Stimulated activated CD4-positive, alpha-beta T cell treated with anti-CD3 and anti-CD28 coated beads, Interleukin-1b, Interleukin-23, amount 100 ng/mL, for 48 hours (primary cell): ENCODE measurements at regions not wholly inside any gene's neighbourhood (a gene's known extent, or its start where the extent isn't known, plus 50 kb on each side); places are given as distances from the start of the nearest gene placed in this dataset.

Experiments
- DNase-seq: peaks from one replicate; pipeline ENCODE4 v3.0.0-alpha.2; 2020

DNA sequence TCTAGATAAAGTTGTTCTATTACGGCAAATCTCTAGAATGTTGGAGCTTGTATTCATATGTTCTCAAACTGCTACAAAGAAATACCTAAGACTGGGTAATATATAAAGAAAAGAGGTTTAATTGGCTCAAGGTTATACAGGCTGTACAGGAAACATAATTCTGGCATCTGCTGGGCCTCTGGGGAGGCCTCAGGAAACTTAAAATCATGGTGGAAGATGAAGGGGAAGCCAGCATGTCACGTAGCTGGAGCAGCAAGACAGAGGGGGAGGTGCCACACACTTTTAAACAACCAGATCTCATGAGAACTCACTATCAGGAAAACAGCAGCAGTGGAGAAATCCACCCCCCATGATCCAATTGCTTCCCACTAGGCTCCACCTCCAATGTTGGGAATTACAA is 390.4 kb upstream of the ADGRL4 start:
- DNase-seq = no peak

DNA sequence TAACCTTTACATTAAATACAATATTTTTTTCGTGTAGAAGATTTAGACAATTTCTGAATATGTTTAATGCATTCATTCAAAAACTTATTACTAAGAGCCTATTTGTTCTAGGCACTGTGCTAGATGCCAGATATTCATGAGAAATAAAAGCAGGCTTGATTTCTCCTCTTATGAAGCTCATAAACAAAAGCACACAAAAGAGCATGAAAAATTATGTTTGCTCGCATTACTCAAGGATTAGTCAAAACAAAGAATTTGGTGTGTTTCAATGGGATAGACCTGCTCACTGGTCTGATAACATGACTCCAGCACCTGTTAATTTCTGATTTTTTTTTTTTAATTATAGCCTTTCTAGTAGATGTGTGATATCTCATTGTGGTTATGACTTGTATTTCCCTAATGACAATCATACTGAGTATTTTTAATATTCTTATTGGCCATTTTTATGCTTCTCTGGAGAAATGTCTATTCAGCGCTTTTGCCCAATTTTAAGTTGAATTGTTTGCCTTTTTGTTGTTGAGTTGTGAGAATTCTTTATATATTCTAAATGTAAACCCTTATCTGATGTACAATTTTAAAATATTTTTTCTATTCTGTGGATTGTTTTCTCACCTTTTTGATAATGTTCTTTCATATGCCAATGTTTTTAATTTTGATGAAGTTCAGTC is 382.3 kb upstream of the ADGRL4 start:
- DNase-seq = no peak

DNA sequence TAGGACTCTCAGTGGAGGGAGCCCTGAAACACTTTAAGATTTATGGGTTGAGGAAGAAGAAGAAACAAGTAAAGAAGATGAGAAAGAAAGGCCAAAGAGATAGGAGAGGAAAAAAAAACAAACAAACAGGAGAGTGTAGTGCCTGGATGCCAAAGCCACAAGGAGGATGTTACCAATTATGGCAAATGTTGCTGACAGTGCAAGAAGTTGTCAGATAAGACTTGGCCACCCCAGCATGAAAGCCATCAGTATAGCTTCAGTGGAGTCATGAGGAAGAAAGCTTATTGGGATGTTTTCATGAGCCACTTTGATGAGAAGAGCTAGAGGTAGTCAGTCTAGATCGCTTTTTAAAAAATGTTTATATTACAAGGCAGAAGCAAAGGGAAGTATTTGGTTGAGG is 380.2 kb upstream of the ADGRL4 start:
- no peak for DNase-seq

DNA sequence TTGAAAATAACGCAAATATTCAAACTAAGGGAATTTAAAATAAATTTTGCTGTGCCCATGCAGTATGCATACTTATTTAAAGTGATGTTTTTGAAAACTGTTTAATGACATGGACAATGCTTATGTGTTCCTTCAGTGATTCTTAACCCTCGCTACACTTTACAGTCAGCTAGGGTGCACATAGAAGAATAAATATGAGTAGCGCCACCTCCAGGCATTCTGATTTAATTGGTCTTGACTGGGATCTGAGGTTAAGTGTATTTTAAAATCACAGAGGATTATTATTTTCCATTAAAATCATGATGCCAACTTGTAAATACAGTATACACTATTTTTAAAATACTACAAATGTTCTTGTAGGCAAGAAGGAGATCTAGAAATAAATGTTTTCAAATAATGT is 373.5 kb upstream of the ADGRL4 start:
- no peak for DNase-seq

DNA sequence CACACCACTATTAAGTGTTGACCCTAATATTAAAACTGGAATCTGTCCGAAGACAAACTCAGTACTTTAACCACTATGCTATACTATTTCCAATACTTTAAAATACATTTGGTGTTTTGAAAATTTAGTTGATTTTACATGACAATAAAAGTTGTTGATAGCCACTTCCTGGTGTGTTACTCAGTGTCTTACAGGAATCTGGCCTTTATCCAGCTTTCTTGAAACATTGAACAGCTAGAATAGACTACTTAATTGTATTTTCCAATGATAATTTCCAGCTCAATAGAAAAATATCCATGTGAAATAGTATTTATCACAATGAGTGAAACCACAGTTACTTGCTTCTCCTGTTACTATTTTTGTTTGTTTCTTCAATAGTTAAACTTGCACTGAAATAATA is 369.6 kb upstream of the ADGRL4 start:
- DNase-seq = no peak

DNA sequence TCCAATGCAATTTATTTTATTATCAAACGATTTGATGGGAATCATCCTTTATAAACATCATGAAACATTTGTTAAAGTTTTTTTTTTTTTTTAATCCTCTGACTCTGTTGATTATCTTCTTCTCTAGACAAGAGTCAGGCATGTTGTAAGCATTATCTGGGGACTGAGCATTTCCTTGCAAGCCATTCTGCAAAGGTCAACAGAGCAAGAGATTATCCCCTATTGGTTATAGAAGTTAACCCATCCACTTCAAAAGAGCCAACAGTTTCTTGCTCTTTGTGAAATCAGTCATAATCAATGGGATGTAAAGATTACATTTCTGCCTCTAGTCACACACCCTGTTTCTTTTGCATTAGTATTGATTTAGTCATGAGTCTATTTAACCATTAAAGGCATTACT is 368.8 kb upstream of the ADGRL4 start:
- DNase-seq = no peak

DNA sequence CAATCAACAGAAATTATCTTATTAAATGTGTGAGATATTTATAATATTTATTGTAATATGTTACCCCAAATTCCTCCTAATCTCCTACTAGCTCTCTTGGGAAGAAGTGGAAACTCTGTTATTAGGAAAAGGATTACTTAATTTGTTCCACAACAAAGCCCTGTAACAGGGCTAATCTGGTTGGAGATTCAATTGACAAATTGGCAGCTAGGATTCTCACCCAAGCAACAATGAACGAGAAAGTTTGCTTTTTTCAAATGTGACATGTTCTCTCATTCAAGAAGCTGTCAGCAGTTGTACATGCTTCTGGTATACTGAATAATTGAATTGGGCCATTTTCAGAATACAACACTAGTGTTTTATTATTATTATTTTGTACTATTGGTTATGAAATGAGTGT is 367.9 kb upstream of the ADGRL4 start:
- no peak for DNase-seq

DNA sequence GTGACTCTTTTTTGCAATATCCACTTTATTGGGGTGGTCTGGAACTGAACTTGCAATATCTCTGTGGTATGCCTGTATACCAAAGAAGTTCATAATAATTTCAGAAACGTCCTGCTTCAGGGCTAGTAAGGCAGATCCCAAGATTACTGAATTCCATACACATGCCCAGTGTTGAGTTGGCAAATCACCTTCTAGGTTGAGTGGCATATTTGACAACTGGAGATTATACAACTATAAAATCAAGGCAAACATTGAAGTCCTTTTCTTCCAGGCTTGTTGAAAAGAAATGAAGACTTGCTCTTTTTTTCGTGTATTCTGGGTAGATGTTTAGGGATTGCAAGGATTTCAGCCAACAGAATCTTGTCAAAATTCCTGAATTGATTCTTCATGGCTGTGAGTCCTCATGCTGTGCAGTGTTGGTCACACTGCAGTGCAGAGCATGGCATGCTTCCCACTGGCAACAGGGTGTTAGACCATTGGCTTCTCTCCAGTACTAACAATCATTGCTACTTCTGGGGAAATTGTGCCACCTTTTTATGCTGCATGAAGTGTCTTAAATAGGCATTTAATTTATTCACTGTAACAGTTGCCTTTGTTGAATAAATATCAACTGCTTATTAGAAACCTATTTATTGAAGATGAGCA is 367.1 kb upstream of the ADGRL4 start:
- DNase-seq = no peak

DNA sequence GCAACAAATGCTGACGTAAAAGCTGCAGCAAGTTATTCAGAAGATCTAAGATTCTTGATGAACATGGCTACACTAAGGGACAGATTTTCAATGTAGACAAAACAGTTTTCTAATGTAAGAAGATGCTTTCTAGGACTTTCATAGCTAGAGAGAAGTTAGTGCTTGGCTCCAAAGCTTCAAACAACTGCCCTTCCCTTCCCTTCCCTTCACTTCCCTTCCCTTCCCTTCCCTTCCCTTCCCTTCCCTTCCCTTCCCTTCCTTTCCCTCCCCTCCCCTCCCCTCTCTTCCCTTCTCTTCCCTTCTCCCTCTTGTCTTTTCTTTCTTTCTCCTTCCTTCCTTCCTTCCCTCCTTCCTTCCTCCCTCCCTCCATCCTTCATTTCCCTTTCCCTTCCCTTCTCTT is 365.3 kb upstream of the ADGRL4 start:
- DNase-seq = no peak

DNA sequence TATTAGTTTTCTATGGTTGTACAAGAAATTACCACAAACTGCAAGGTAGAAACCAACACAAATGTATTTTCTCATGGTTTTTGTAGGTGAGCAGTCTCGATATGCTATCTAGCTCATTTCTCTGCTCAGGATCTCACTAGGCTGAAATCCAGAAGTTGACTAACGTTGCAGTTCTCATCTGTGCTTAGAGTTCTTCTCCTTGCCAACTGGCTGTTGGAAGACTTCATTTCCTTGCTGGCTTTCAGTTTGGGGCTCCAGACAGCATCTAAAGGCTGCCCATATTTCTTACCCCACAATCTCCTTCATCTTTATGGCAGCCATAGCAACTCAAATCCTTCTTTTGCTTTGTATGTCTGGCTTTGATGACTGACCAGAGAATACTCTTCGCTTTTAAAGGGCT is 362.6 kb upstream of the ADGRL4 start:
- no peak for DNase-seq

DNA sequence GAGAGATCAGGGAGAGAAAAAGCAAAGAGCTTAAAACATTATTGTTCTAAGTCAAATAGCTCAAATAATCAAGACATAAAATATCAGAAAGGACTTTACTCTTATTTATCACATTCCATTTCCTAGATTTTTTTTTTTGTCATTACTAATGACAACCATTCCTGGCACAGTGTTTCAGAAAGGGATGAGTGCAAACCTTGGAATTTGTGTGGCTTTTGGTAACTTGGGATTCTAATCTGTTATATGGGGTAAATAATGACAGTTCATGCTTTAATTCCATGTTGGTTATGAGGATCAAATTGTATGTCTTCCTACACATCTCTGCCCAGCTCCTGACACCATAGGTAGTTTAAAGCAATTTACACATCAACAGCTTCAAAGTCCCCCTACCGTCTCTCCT is 358.4 kb upstream of the ADGRL4 start:
- DNase-seq = no peak

DNA sequence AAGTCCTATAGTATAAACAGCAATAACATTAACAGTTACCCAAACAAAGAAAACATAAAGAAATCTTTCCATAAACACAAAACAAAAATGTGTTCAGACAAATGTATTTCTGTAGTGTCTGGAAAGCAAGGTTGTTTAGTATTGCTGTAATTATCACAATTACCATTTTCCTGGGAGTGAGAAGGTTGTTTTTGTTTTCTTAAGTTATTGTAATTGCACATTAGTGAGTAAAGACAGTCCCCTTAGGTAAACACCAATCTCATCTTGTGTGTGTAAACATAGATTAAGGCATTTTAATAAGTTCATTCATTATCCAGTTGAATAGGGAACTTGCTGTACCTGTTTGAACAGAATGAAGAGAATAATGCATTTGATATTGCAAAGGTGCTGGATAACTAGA is 356.9 kb upstream of the ADGRL4 start:
- DNase-seq = no peak

DNA sequence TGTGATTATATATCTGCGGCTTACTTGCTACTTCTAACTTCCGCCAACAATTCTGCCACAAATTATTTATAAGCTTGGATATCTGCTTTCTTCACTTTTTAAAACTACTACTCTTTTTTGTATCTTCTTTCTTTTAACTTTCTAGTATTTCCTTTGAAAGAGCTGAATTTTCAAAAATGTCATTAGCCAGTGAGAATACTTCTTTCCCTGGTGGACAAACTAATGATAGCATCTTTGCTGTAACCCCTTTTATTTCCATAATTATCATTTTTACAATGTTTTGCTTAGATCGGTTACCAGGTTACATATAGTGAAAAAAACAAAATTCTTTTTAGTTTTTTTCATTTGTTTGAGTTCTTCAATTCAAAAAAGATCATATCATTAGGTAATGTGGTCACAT is 355.9 kb upstream of the ADGRL4 start:
- no peak for DNase-seq

DNA sequence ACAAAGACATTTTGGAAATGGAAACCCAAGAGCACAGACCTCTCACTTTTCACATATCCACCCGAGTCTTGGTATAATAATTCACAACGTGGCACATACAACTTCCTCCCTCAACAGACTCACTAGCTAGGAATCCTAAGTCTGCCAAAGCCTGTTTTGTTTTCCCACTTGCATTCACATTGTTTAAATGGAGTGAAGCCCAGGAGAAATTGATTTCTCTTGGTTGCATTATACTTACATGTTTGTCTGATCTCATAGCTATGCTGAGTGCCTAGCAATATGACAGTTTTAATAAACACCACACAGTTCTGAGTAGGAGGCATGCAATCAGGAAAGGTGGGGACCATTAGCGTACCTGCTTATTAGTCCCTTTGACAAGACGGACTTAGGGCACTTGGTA is 348.6 kb upstream of the ADGRL4 start:
- no peak for DNase-seq

DNA sequence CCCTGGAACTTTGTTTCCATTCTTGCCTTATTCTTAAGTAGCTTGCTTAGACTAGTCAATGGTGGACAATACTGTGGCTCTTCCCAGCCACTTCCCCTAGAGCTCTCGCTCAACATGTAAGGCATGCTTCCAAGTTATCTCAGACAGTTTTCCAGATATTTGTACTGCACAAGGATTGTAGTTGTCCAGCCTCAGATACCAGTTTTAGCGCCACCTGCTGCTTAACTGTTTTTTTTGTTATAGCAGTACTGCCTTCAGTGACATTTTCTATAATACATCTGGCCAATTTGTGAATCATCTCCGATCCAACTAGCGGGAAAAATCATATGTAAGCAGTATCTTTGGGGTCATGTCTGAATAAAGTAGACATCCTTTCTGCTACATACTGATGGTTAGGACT is 346.7 kb upstream of the ADGRL4 start:
- no peak for DNase-seq

DNA sequence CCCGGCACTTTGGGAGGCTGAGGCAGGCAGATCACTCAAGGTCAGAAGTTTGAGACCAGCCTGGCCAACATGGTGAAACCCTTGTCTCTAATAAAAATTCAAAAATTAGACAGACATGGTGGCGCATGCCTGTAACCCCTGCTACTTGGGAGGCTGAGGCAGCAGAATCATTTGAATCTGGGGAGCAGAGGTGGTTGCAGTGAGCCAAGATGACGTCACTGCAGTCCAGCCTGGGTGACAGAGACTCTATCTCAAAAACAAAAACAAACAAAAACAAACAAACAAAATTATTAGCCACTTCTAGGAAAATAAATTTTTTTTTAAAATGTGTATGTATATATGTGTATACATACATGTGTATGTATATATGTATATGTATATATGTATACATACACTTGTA is 320.3 kb upstream of the ADGRL4 start:
- DNase-seq = no peak

DNA sequence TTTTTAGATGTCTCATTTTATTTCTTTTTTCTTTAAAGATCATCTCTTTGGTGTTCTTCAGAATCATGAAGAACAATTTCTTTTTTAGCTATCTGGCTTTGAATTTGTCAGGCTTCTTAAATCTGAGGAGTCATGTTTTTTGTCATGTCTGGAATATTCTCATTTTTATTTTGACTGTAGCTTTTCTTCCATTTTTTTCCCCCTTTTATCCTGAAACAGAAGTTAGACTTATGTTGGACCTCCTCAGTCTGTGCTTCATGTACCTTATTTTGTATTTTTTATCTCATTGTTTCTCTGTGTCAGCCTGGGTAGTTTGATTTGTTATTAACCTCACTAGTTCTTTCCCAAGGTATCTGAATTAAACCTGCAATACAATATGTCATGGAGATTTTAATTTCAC is 319.2 kb upstream of the ADGRL4 start:
- no peak for DNase-seq

DNA sequence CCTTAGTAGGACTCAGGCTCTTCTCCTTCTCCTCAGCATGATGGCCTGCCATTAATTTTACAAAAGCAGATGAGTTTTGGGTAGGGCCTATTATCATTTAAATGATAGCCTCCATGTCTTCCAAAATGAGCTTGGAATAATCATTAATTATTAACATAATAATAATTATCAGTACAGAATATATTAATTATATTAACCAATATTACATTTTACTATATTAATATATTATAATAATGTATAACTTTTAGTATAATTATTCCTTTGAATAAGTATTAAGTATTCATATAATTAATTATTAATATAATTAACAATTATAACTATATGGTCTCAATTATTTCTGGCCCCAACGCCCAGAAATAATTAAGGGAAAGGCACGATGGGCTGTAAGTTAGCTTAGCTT is 318.6 kb upstream of the ADGRL4 start:
- DNase-seq = no peak

DNA sequence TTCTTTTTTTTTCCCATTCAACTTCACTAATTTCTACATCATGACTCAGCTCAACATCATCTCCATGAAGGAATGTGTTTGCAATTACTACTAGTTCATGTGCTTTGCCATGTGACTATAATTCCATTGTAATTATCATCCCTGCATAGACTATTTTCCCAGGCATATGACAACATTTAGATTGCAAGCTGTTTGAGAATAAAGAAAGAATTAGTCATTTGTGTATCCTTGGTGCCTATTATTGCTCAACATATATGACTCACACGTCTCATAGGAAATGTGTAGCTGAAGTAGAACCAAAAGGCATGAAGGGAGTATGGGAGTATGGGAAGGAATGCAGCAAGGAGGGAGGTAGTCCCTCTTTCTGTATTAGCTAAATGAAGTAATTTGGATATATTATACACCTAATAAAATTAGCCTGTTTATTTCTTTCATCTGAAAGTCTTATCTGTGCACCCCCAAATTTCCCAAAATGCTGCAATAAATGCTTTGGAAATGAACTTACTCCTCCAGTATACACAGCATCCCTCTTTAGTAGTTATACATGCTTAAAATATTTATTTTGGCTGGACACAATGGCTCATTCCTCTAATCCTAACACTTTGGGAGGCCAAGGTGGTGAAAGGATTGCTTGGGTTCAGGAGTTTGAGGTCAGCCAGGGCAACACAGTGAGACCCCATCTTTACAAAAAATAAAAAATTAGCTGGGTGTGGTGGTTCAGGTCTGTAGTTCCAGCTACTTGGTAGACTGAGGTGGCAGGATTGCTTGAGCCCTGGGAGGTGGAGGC is 316.9 kb upstream of the ADGRL4 start:
- DNase-seq = no peak

DNA sequence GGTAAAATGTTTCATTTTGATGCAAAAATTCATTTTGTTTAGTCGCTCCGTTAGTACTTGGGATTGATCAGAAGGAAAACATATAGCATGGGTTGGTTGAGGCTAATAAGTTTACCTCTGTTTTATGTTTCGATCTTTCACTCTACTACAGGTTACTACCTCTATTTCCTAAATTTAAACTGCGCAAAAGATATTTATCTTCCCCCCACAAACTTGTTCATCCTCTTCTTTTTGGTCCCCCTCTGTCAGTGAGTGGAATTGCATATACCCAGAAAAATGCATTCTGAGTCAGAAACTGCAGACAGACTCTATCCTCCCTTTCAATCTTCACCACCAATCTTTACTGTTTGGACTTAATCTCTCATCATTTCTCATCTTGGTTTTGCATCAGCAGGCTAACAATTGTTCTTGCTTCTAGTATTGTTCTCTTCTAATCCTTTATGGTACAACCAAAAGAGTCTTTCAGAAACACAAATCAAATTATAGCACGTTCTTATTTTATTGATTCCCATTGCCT is 316.0 kb upstream of the ADGRL4 start:
- DNase-seq = no peak

DNA sequence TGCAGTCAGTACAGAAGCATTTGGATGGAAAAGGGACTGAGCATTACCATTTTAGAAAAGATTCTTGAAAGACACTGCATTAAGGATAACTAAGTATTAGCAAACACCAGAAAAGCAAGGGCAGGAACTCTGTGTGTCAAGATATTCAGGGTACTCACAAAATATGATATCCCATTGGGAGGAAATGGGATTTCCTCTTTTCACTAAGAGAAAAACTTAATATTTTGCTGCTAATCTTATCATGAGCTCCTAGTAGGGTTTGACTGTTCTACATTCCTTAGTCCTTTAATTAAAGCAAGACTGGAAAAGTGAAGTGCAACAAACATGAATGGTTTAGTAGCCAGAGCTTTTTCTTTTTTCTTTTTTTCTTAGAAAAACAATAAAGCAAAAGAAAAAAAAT is 305.9 kb upstream of the ADGRL4 start:
- DNase-seq = no peak

DNA sequence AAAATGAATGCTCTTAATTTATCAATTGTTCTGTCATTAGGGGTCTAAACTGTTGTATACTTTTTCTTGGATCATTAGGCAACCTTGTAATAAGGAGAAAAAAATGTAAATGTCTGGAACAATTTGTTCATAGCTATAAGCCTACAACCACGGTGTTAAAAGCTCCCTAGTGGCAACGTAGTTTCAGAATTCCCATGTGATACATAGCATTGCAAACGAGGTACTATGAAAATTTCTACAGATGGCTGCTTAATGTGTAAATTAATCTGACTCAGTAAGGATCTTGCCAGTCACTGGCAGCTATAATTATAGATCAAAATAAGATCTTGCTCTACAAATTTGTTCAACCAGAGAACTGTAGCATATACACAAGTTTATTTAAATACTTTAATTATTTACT is 304.1 kb upstream of the ADGRL4 start:
- no peak for DNase-seq

DNA sequence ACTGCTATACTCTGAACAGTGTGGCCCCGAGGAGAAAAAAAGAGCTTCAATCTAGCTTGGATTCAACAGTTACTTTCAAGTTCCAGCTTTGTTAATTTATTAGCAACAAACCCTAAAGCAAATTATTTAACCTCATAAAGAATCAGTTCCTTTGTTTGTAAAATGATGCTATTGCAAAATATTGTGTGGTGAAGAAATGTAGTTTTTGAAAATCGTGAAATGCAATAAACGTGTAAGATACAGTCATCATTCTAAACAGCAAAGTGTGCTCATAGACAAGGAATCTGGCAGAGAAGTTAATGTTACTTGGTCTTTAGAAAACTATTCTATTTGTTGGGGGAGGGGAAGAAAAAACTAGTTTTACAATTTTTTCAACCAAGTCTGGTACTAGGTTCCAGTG is 297.6 kb upstream of the ADGRL4 start:
- no peak for DNase-seq

DNA sequence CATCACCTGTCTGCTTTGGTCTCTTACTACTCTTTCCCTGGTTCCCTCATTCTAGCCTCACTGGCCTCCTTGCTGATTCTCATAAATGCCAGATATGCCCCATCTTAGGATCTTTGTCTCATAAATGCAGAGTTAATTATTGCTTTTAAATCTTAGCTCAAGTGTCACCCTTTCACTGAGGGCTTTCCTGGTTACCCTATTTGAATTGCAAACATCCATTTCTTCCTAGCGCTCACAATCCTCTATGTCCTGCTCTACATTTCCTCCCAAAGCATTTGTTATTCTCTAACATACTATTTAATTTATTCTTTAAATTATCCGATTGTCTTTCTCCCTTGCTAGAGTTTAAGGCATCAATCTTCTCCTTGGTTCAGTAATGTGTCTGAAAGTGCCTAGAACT is 296.5 kb upstream of the ADGRL4 start:
- no peak for DNase-seq
